Esophagus muscularis mucosa (tissue), 4 donors: ENCODE measurements at regions not wholly inside any gene's neighbourhood (a gene's known extent, or its start where the extent isn't known, plus 50 kb on each side); places are given as distances from the start of the nearest gene placed in this dataset.

Experiments
- CTCF ChIP-seq, 3 experiments: fragments of 200-600 bp in 2 of 3; fragments of 450-650 bp in 1 of 3; sonication (generic) in 2 of 3; IDR thresholded peaks; one replicate each; pipeline ENCODE4 v1.5.1; 2017 to 2019; ENCODE audit warnings: antibody characterized with exemption in 3 of 3, mild to moderate bottlenecking in 2 of 3, moderate library complexity in 1 of 3
- EP300 ChIP-seq: sonication (generic); formaldehyde crosslinking; IDR thresholded peaks from one replicate; pipeline ENCODE4 v1.6.1; 2017; ENCODE audit warnings: antibody characterized with exemption
- POLR2A ChIP-seq: fragments of 450-650 bp; IDR thresholded peaks from one replicate; pipeline ENCODE4 v1.6.1; 2017; ENCODE audit warnings: antibody characterized with exemption, moderate library complexity, mild to moderate bottlenecking, low read depth
- POLR2AphosphoS5 ChIP-seq, 2 donors: sonication (generic); formaldehyde crosslinking; IDR thresholded peaks; one replicate each; pipeline ENCODE4 v1.6.1; 2017; ENCODE audit warnings: antibody characterized with exemption in 2 of 2

GRCh38 chr18:33835419-33835818 is 257.4 kb downstream of the ASXL3 start:
- TF ChIP-seq CTCF (IDR thresholded peaks at IDR 0.05) (no peak), POLR2A (no peak), EP300 (no peak), POLR2AphosphoS5 (IDR thresholded peaks at IDR 0.05) (no peak)
